Right lobe of liver (tissue), 4 donors: ENCODE measurements at regions not wholly inside any gene's neighbourhood (a gene's known extent, or its start where the extent isn't known, plus 50 kb on each side); places are given as distances from the start of the nearest gene placed in this dataset.

ENCODE experiments used
- POLR2A ChIP-seq: fragments of 450-650 bp; IDR thresholded peaks from one replicate; pipeline ENCODE4 v1.6.1; 2017; ENCODE audit warnings: antibody characterized with exemption, mild to moderate bottlenecking
- TF ChIP-seq, protein P1 (sequence below), 4 donors: fragments of 200-600 bp in 3 of 4; fragments of 450-650 bp in 1 of 4; IDR thresholded peaks; one replicate each; pipeline versions ENCODE4 v1.5.1 to v1.8.0; 2016 to 2022; ENCODE audit warnings: antibody characterized with exemption in 4 of 4, mild to moderate bottlenecking in 2 of 4
- donor health status: DM: no; HTN: no; CAD: no.
- donor health status: DM: no; HTN: no; CAD: no.
- donor health status: DM: no; HTN: yes; CAD: no.

DNA sequence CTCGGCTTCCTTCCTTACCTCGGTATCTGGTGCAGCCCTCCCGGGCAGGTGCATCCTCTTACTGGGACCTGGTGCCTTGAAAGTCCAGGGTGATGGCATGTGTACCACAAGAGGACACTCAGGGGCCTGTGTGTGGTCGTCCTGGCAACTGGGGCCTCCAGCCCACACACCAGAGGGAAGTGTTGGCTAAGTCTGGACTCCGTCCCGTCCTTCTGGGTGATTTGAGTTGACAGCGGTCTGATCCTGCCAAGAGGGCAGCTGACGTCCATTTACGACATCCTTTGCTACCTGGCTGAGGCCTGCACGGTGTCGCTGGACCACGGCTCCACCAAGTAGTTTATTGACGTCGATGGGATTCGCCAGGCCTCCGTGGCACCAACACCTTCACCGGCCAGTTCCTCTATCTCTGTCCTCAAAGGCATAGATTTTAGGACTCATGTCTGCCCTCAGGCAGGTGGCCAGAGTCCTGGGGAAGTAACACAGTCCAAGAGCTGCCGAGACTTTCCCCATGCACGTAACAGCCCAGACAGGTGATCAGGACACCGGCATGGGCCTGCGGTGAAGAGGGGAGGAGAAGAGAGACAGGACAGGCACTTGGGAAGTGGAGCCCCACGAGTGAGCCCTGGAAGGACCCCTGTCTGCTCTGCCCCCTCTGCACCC lies 186.0 kb upstream of the HDAC4 start:
- TF ChIP-seq, protein P1, sequence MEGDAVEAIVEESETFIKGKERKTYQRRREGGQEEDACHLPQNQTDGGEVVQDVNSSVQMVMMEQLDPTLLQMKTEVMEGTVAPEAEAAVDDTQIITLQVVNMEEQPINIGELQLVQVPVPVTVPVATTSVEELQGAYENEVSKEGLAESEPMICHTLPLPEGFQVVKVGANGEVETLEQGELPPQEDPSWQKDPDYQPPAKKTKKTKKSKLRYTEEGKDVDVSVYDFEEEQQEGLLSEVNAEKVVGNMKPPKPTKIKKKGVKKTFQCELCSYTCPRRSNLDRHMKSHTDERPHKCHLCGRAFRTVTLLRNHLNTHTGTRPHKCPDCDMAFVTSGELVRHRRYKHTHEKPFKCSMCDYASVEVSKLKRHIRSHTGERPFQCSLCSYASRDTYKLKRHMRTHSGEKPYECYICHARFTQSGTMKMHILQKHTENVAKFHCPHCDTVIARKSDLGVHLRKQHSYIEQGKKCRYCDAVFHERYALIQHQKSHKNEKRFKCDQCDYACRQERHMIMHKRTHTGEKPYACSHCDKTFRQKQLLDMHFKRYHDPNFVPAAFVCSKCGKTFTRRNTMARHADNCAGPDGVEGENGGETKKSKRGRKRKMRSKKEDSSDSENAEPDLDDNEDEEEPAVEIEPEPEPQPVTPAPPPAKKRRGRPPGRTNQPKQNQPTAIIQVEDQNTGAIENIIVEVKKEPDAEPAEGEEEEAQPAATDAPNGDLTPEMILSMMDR (IDR thresholded peaks at IDR 0.05) = no peak
- no peak for TF ChIP-seq POLR2A
